ENCODE measurements at regions not wholly inside any gene's neighbourhood (a gene's known extent, or its start where the extent isn't known, plus 50 kb on each side); places are given as distances from the start of the nearest gene placed in this dataset.

- TF ChIP-seq EZH2phosphoT487 (IDR thresholded peaks at IDR 0.05; ENCODE audit: insufficient read depth, low read depth) = no peak
- no peak for TF ChIP-seq EZH2 (IDR thresholded peaks at IDR 0.05; ENCODE audit: insufficient read depth, poor library complexity, severe bottlenecking)
Observed at GRCh38 chr5:159475026-159475425, 144.7 kb upstream of the IL12B start.

Data from GM23248 (cell line).